ENCODE measurements at regions not wholly inside any gene's neighbourhood (a gene's known extent, or its start where the extent isn't known, plus 50 kb on each side); places are given as distances from the start of the nearest gene placed in this dataset.
"Not testable (repeated sequence)": the region's sequence is repeated elsewhere in the genome, so short reads cannot be mapped to it uniquely, and the experiment has no call there.

GRCh38 chr6:75031102-75031501, 174.8 kb downstream of the COL12A1 start:
- not testable (repeated sequence) for DNase-seq

GRCh38 chr6:75029333-75029732, 176.5 kb downstream of the COL12A1 start:
- no peak for DNase-seq

GRCh38 chr6:75025371-75025770, 180.5 kb downstream of the COL12A1 start:
- DNase-seq = no peak

- DNase-seq = no peak
Observed at GRCh38 chr6:75024828-75025227, 181.0 kb downstream of the COL12A1 start.

- DNase-seq = no peak
Observed at GRCh38 chr6:75023634-75024033, 182.2 kb downstream of the COL12A1 start.

GRCh38 chr6:75020971-75021370, 184.9 kb downstream of the COL12A1 start:
- DNase-seq = no peak

- no peak for DNase-seq
Observed at GRCh38 chr6:75020376-75020775, 185.5 kb downstream of the COL12A1 start.

- DNase-seq = no peak
Observed at GRCh38 chr6:75012018-75012417, 193.8 kb downstream of the COL12A1 start.

- not testable (repeated sequence) for DNase-seq
Observed at GRCh38 chr6:75003984-75004383, 201.9 kb downstream of the COL12A1 start.

GRCh38 chr6:74997646-74998045, 208.2 kb downstream of the COL12A1 start:
- DNase-seq = no peak

GRCh38 chr6:74993136-74993535, 212.7 kb downstream of the COL12A1 start:
- DNase-seq = no peak

- no peak for DNase-seq
Observed at GRCh38 chr6:74991573-74992332, 214.1 kb downstream of the COL12A1 start.

GRCh38 chr6:74979065-74979766, 226.6 kb downstream of the COL12A1 start:
- no peak for DNase-seq

- no peak for DNase-seq
Observed at GRCh38 chr6:74976701-74977100, 229.2 kb downstream of the COL12A1 start.

- DNase-seq = no peak
Observed at GRCh38 chr6:74976026-74976425, 229.8 kb downstream of the COL12A1 start.

- DNase-seq = no peak
Observed at GRCh38 chr6:74973591-74973990, 232.3 kb downstream of the COL12A1 start.

GRCh38 chr6:74971633-74972032, 234.2 kb downstream of the COL12A1 start:
- DNase-seq = no peak

- DNase-seq = no peak
Observed at GRCh38 chr6:74969591-74970267, 236.1 kb downstream of the COL12A1 start.

GRCh38 chr6:74967821-74968220, 238.0 kb downstream of the COL12A1 start:
- no peak for DNase-seq

GRCh38 chr6:74966712-74967111, 239.1 kb downstream of the COL12A1 start:
- DNase-seq = no peak

GRCh38 chr6:74964871-74965441, 240.9 kb downstream of the COL12A1 start:
- no peak for DNase-seq

- no peak for DNase-seq
Observed at GRCh38 chr6:74956559-74957428, 249.1 kb downstream of the COL12A1 start.

- DNase-seq = no peak
Observed at GRCh38 chr6:74953708-74954107, 252.1 kb downstream of the COL12A1 start.

Measured in OCI-M1 (cell line).